Caco-2 (cell line): ENCODE measurements at regions not wholly inside any gene's neighbourhood (a gene's known extent, or its start where the extent isn't known, plus 50 kb on each side); places are given as distances from the start of the nearest gene placed in this dataset.

Experiments used
- BruUV-seq: library from RNA; stranded (reverse); fragments of 400-500 nt; replicated peaks from 2 replicates; lab custom pipeline; 2021; lab: Mats Ljungman, UMichigan
- CTCF ChIA-PET: fragments of 300-600 bp; sonication (Branson Sonifier 250); formaldehyde crosslinking; loops from one replicate; lab custom pipeline; 2022; ENCODE audit warnings: antibody characterized with exemption; lab: Charles Lee
- POLR2A ChIA-PET: fragments of 300-600 bp; sonication (Branson Sonifier 250); formaldehyde crosslinking; loops from one replicate; lab custom pipeline; 2022; ENCODE audit warnings: antibody characterized with exemption; lab: Charles Lee
- DNase-seq, 2 experiments: peaks; one replicate each; pipeline versions ENCODE4 v3.0.0 to v3.0.0-alpha.2; 2020 to 2022
- H3K27me3 ChIP-seq: replicated peaks from 2 replicates; pipeline ENCODE4 v1.6.0; 2011; ENCODE audit warnings: low read length; ENCODE audit not compliant: control insufficient read depth, insufficient read depth
- H3K36me3 ChIP-seq: 2 replicates; pipeline ENCODE4 v1.5.1; 2011; ENCODE audit warnings: low read length; ENCODE audit not compliant: control insufficient read depth, insufficient read depth
- H3K4me1 ChIP-seq: fragments of 250-450 bp; sonication (Bioruptor Pico); 2 replicates; pipeline ENCODE4 v1.5.1; 2020; ENCODE audit warnings: mild to moderate bottlenecking
- H3K4me3 ChIP-seq: 2 replicates; pipeline ENCODE4 v1.5.1; 2011; ENCODE audit warnings: low read depth, mild to moderate bottlenecking, control low read depth, low read length
- H3K9me3 ChIP-seq: fragments of 250-450 bp; sonication (Bioruptor Pico); 2 replicates; pipeline ENCODE4 v1.5.1; 2020; ENCODE audit warnings: mild to moderate bottlenecking, moderate library complexity
- H3K27ac Mint-ChIP-seq: one replicate; pipeline ENCODE4 v1.8.0; 2022; ENCODE audit warnings: mixed read lengths; ENCODE audit not compliant: unreplicated experiment
- H3K27me3 Mint-ChIP-seq: one replicate; pipeline ENCODE4 v1.8.0; 2022; ENCODE audit warnings: mixed read lengths; ENCODE audit not compliant: insufficient read depth, unreplicated experiment
- H3K36me3 Mint-ChIP-seq: one replicate; pipeline ENCODE4 v1.8.0; 2022; ENCODE audit warnings: mild to moderate bottlenecking, mixed read lengths; ENCODE audit not compliant: insufficient read depth, unreplicated experiment
- H3K4me1 Mint-ChIP-seq: one replicate; pipeline ENCODE4 v1.8.0; 2022; ENCODE audit warnings: low read depth, mixed read lengths; ENCODE audit not compliant: unreplicated experiment
- H3K4me3 Mint-ChIP-seq: one replicate; pipeline ENCODE4 v1.8.0; 2022; ENCODE audit warnings: mild to moderate bottlenecking, moderate library complexity, mixed read lengths; ENCODE audit not compliant: unreplicated experiment
- H3K9me3 Mint-ChIP-seq: one replicate; pipeline ENCODE4 v1.8.0; 2022; ENCODE audit warnings: mixed read lengths; ENCODE audit not compliant: unreplicated experiment
- intact Hi-C: fragments of 100-400 bp; cut with micrococcal nuclease; formaldehyde crosslinking; loops from one replicate; pipeline ENCODE4 v1.10.0; 2022; ENCODE audit not compliant: unreplicated experiment
- TF ChIP-seq, protein P1 (sequence below), 2 experiments: fragments of 200-600 bp in 1 of 2; IDR thresholded peaks; 1 replicate in 1 of 2; 2 replicates in 1 of 2; pipeline versions ENCODE4 v1.5.1 to v1.8.0; 2011 to 2022; ENCODE audit warnings: antibody characterized with exemption in 1 of 2, control low read depth in 1 of 2, inconsistent platforms in 1 of 2, low read depth in 1 of 2, low read length in 1 of 2, mild to moderate bottlenecking in 1 of 2, moderate library complexity in 1 of 2; ENCODE audit not compliant: insufficient read depth in 1 of 2, severe bottlenecking in 1 of 2, unreplicated experiment in 1 of 2

DNA sequence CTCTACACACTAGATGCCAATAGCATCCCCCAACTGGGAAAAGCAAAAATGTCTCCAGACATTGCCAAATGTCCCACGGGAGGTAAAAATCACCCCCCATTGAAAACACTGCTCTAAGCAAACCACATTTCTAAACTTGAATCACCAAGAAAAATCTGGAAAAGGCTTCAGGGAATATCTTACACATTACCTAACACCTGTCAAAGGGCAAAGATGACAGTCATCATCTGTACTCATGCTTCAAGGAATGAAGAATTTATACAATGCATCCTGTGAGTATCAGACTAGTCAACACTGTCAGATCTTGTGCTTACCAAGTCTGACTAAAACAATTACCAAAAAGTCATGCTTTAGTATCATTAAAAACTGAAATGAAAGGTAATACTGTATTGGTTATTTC is 161.6 kb upstream of the SOX5 start:
- CTCF ChIA-PET, result no interaction called here
- no peak overlapping the region for H3K27ac Mint-ChIP-seq
- POLR2A ChIA-PET, result no interaction called here
- intact Hi-C loops, result no loop called here
- BruUV-seq, result no TSS peak
- Histone ChIP-seq H3K4me1 (no peaks in the 10 kb centered on the region), H3K27me3 (no peaks in the 10 kb centered on the region), H3K36me3 (no peaks in the 10 kb centered on the region), H3K9me3 (no peaks in the 10 kb centered on the region), H3K4me3 (no peak overlapping the region)
- DNase-seq, result no peak
- TF ChIP-seq, protein P1, sequence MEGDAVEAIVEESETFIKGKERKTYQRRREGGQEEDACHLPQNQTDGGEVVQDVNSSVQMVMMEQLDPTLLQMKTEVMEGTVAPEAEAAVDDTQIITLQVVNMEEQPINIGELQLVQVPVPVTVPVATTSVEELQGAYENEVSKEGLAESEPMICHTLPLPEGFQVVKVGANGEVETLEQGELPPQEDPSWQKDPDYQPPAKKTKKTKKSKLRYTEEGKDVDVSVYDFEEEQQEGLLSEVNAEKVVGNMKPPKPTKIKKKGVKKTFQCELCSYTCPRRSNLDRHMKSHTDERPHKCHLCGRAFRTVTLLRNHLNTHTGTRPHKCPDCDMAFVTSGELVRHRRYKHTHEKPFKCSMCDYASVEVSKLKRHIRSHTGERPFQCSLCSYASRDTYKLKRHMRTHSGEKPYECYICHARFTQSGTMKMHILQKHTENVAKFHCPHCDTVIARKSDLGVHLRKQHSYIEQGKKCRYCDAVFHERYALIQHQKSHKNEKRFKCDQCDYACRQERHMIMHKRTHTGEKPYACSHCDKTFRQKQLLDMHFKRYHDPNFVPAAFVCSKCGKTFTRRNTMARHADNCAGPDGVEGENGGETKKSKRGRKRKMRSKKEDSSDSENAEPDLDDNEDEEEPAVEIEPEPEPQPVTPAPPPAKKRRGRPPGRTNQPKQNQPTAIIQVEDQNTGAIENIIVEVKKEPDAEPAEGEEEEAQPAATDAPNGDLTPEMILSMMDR (IDR thresholded peaks at IDR 0.05; ENCODE audit: insufficient read depth in 1 of 2, low read depth in 1 of 2, low read length in 1 of 2, severe bottlenecking in 1 of 2, unreplicated experiment in 1 of 2), result no peak
- no peak overlapping the region for H3K4me3 Mint-ChIP-seq
- H3K4me1 Mint-ChIP-seq, result peaks cover 8% of the 10 kb centered on the region
- no peaks in the 10 kb centered on the region for H3K27me3 Mint-ChIP-seq
- H3K36me3 Mint-ChIP-seq, result no peaks in the 10 kb centered on the region
- H3K9me3 Mint-ChIP-seq, result no peaks in the 10 kb centered on the region

- no peaks in the 10 kb centered on the region for H3K36me3 Mint-ChIP-seq
- no TSS peak for BruUV-seq
- peak in 1 of 2 experiments; percentile 36 for DNase-seq
- H3K27ac Mint-ChIP-seq, result no peak overlapping the region
- TF ChIP-seq, protein P1 (IDR thresholded peaks at IDR 0.05; ENCODE audit: insufficient read depth in 1 of 2, low read depth in 1 of 2, low read length in 1 of 2, severe bottlenecking in 1 of 2, unreplicated experiment in 1 of 2), result peak; percentile 73 to 76
- no peaks in the 10 kb centered on the region for H3K36me3 ChIP-seq
- no peaks in the 10 kb centered on the region for H3K9me3 Mint-ChIP-seq
- H3K4me3 Mint-ChIP-seq, result no peak overlapping the region
- H3K4me1 ChIP-seq, result no peaks in the 10 kb centered on the region
- intact Hi-C loops, result loop anchor here (1.0 kb wide), 3 partner anchors 26 to 670 kb away; no protein-coding TSS in a partner anchor
- no peaks in the 10 kb centered on the region for H3K9me3 ChIP-seq
- no peaks in the 10 kb centered on the region for H3K27me3 Mint-ChIP-seq
- ChIA-PET POLR2A (no interaction called here), CTCF (interaction anchor here (0.5 to 1.0 kb wide), 2 partner anchors 147 to 454 kb away, joined by 4 read pairs; no protein-coding TSS in a partner anchor)
- H3K4me1 Mint-ChIP-seq, result no peaks in the 10 kb centered on the region
- no peaks in the 10 kb centered on the region for H3K27me3 ChIP-seq
- no peak overlapping the region for H3K4me3 ChIP-seq
Measured at GRCh38 chr12:24109381-24110039, 160.0 kb upstream of the SOX5 start.

GRCh38 chr12:24102676-24103075 is 153.2 kb upstream of the SOX5 start:
- H3K27me3 ChIP-seq, result no peaks in the 10 kb centered on the region
- intact Hi-C loops, result no loop called here
- peaks cover 6% of the 10 kb centered on the region for H3K4me1 Mint-ChIP-seq
- no TSS peak for BruUV-seq
- H3K4me1 ChIP-seq, result peaks cover 8% of the 10 kb centered on the region; the same call in 1 of the 2 replicates
- DNase-seq, result no peak
- no peaks in the 10 kb centered on the region for H3K36me3 Mint-ChIP-seq
- no peaks in the 10 kb centered on the region for H3K36me3 ChIP-seq
- TF ChIP-seq, protein P1 (IDR thresholded peaks at IDR 0.05; ENCODE audit: insufficient read depth in 1 of 2, low read depth in 1 of 2, low read length in 1 of 2, severe bottlenecking in 1 of 2, unreplicated experiment in 1 of 2), result no peak
- H3K27ac Mint-ChIP-seq, result no peak overlapping the region
- no peak overlapping the region for H3K4me3 ChIP-seq
- ChIA-PET POLR2A (no interaction called here), CTCF (no interaction called here)
- H3K9me3 ChIP-seq, result peaks cover 5% of the 10 kb centered on the region; the same call in 1 of the 2 replicates
- H3K4me3 Mint-ChIP-seq, result no peak overlapping the region
- H3K9me3 Mint-ChIP-seq, result no peaks in the 10 kb centered on the region
- H3K27me3 Mint-ChIP-seq, result no peaks in the 10 kb centered on the region
